VCaP (cell line): ENCODE measurements at regions not wholly inside any gene's neighbourhood (a gene's known extent, or its start where the extent isn't known, plus 50 kb on each side); places are given as distances from the start of the nearest gene placed in this dataset.

Source experiments
- H3K27ac ChIP-seq: fragments of 450-650 bp; 2 replicates; pipeline ENCODE4 v1.5.1; 2017
- CTCF ChIP-seq: fragments of 450-650 bp; conservative IDR thresholded peaks from 2 replicates; pipeline ENCODE4 v1.5.1; 2017; ENCODE audit warnings: mild to moderate bottlenecking, moderate library complexity

DNA sequence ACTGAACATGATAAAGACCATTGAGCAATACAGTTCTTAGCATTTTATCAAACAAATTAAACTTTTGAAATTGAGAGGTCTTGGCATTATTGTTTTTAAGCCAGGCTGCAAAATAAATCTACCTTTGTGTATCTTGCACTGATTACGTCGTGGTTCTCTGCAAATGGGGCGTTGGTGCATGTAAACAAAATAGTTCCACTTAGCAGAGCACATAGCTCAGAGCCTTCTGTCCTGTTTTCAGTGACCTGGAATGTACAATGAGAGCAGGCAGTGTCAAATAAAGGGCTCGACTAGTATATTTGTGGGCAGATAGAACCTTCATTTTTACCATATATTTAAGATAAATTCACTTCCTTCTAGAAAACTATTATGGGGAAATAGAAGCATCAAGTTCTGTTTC is 333.9 kb upstream of the SMIM30 start:
- H3K27ac ChIP-seq = no peak overlapping the region
- no peak for TF ChIP-seq CTCF

GRCh38 chr7:113446791-113447190 is 328.4 kb upstream of the SMIM30 start:
- H3K27ac ChIP-seq = no peak overlapping the region
- no peak for TF ChIP-seq CTCF

GRCh38 chr7:113446391-113446790 is 328.0 kb upstream of the SMIM30 start:
- TF ChIP-seq CTCF = no peak
- no peak overlapping the region for H3K27ac ChIP-seq

- H3K27ac ChIP-seq = no peak overlapping the region
Measured at GRCh38 chr7:113444261-113444660, 325.9 kb upstream of the SMIM30 start.

DNA sequence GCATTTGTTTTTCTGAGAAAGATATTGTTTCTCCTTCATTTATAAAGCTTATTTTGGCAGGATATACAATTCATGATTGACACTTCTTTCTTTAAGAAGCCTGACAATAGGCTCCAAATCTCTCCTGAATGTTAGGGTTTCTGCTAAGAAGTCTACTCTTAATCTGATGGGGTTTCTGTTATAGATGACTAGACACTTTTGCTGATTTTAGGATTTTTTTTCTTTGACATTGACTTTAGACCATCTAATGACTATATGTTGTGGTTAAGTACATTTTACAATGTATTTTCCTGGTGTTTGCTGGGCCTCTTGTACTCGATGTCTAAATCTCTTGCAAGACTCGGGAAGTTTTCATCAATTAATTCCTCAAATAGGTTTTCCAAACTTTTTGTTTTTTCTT is 321.8 kb upstream of the SMIM30 start:
- no peak for TF ChIP-seq CTCF

More at GRCh38 chr7:113444261-113444660, 325.9 kb upstream of the SMIM30 start:
- TF ChIP-seq CTCF = no peak

GRCh38 chr7:113431406-113431805 is 313.1 kb upstream of the SMIM30 start:
- no peak for TF ChIP-seq CTCF
- H3K27ac ChIP-seq = no peak overlapping the region

More for the DNA sequence above, 321.8 kb upstream of the SMIM30 start:
- no peak overlapping the region for H3K27ac ChIP-seq

- H3K27ac ChIP-seq = peak overlapping the region; percentile 67
- no peak for TF ChIP-seq CTCF
Measured at GRCh38 chr7:113424185-113424817, 305.9 kb upstream of the SMIM30 start.
